GM18867 (cell line): ENCODE measurements at regions not wholly inside any gene's neighbourhood (a gene's known extent, or its start where the extent isn't known, plus 50 kb on each side); places are given as distances from the start of the nearest gene placed in this dataset.
"Not testable (repeated sequence)": the region's sequence is repeated elsewhere in the genome, so short reads cannot be mapped to it uniquely, and the experiment has no call there.

Experiments
- ATAC-seq: cut with Tn5 transposase; IDR thresholded peaks from one replicate; pipeline ENCODE4 v1.9.1; 2021; ENCODE audit warnings: mild to moderate bottlenecking, moderate library complexity; ENCODE audit not compliant: unreplicated experiment

DNA sequence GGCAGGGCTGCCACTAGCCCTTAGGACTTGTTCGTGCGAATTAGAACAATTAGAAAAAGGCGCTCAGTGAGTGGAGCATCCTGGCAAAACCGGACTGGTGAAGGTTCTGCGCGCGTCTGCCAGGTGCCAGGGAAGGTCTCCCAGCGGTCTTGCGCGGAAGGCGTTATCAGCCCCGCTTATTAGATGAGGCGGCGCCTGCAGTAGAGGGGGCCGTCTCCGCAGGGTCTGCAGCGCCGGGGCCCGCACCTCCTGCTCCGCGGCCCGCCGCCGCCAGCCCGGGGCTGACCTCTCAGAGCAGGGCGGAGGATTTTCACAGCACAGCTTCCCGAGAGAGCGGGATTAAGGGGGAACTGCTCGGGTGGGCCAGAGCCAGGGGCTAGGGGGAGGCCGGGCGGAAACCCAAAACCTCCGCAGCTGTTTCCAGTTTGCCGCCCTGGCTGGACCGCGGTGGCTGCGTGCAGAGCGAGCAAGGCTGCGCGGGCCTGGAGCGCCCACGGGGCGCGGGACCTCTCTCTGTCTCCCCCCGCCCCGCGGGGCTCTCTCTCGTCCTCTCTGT lies 155.2 kb downstream of the FOXD2 start:
- ATAC-seq: no peak

- ATAC-seq: no peak
Observed at GRCh38 chr1:47593598-47594285, 155.9 kb downstream of the FOXD2 start.

- ATAC-seq: no peak
Observed at GRCh38 chr1:47594627-47595026, 156.8 kb downstream of the FOXD2 start.

- ATAC-seq: no peak
Observed at GRCh38 chr1:47596328-47596727, 158.5 kb downstream of the FOXD2 start.

- ATAC-seq: no peak
Observed at GRCh38 chr1:47598357-47598756, 160.5 kb downstream of the FOXD2 start.

DNA sequence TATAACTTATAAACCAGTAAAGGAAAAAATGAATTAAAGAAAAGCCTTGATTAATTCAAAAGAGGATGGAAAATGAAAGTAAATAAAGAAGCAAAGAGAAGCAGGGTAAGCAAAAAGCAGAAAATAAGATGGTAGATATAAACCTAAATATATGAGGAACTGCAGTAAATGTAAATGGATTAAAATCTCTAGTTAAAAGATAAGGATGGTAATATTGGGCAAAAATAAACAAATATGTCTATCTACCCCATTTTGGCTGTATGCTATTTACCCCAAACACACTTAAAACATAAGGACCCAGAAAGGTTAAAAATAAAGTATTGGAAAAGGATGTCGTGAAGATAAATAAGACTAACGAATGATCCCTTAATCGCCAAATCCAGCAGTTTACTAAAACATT lies 161.9 kb downstream of the FOXD2 start:
- ATAC-seq: no peak

- ATAC-seq: not testable (repeated sequence)
Observed at GRCh38 chr1:47602491-47602890, 164.6 kb downstream of the FOXD2 start.

DNA sequence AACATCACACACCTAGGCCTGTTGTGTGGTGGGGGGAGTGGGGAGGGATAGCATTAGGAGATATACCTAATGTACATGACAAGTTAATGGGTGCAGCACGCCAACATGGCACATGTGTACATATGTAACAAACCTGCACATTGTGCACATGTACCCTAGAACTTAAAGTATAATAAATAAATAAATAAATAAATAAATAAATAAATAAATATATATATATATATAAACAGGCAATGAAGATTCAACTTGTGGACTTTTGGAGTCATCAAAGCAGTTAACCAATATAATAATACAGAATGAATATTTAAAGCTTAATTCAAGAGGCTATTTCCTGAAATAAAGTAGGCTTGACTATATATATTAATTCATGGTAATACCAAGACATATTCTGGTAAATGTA lies 167.0 kb downstream of the FOXD2 start:
- ATAC-seq: not testable (repeated sequence)

- ATAC-seq: no peak
Observed at GRCh38 chr1:47608296-47608875, 170.5 kb downstream of the FOXD2 start.

- no peak for ATAC-seq
Observed at GRCh38 chr1:47611992-47612391, 174.1 kb downstream of the FOXD2 start.

- no peak for ATAC-seq
Observed at GRCh38 chr1:47612819-47613218, 175.0 kb downstream of the FOXD2 start.

DNA sequence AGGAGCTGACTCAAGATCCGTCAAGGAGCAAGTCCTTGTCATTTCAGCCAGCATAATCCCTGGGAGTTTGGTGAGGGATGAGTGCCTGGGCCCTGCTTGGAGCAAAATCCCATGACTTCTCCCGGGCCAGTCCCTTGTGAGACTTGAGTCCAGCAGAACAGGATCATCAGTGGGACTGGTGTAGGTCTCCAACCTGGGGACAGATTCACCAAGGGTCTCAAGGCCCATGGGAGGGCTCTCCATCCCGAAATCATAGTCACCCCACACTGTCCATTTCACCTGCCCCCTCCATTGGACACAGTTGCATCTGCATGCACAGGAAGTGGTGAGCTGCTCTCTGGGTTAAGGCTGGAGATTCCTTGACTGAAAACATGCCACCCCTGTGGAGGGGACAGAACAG lies 178.2 kb downstream of the FOXD2 start:
- ATAC-seq: no peak

DNA sequence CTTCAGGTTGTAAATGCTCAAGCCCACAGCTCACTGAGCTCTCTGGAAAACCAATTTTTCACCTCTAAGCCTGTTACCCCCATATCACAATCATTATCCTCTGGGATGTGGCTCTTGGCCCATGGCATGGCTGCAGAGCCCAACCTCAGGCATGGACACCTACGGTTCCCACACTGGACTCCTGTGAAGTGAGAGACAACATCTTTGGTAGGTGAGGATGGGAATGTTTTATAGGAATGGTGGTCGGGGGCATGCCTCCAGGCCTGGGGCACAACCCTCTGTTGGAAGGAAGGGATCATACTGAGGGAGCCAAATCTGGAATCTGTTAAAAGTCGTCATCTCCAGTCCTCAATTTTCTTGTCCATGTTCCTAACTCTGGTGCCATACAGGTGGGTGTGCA lies 179.1 kb downstream of the FOXD2 start:
- no peak for ATAC-seq

DNA sequence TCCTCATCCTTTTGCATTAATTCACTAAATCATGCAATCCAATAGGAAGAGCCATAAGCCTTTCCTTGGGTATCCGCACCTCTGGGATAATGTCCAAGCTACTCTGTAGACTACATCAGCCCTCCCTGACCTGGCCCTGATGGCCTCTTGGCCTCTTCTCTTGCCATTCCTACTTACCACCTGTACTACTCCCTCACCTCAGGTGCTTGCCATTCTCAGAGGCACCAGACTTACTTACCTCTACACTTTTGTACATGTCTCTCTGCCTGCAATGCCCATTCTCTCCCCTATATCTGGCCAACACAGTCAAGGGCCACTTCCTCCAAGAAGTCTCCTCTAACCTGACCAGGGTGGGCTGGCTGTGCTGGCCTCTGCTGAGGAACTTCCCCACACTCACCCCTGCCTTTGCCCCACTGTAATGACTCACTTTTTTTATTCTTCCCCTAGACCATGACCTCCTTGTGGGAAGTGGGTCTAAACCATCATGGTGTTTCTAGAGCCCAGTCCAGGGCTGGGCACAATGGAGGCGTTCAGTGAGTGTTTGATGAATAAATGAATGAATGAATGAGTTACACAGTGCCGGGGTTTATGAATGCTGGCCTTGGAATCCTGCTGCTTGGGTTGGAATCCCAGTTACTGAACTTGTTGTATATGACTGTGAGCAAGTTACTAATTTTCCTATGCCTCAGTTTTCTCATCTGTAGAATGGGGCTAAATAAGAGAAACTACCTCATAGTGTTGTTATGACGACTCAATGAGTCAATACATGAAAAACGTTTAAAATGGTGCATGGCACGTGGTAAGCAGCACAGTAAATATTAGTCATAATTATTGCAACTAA lies 179.8 kb downstream of the FOXD2 start:
- no peak for ATAC-seq

DNA sequence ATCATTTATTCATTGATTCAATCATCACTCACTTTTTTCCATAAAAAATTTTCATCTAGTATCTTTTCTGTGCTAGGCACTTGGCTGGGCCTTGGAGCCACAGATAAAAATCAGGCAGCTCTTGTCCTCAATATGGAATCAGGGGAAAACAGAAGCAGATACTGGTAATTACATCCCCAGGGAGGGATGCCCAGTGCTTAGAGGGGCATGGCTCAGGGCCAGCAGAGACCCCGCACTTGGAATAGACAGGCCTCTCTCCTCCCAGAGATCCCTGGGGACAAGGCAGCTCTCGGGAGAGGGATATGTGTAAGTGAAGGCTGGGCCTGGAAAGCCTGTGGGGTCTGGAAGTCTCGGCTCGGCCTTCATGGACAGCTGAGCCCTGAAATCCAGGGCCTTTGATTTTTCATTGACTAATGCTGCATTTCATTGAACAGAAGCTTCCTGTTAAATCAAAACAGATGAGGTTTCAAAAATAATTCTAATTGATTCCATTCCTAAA lies 180.4 kb downstream of the FOXD2 start:
- ATAC-seq: no peak

DNA sequence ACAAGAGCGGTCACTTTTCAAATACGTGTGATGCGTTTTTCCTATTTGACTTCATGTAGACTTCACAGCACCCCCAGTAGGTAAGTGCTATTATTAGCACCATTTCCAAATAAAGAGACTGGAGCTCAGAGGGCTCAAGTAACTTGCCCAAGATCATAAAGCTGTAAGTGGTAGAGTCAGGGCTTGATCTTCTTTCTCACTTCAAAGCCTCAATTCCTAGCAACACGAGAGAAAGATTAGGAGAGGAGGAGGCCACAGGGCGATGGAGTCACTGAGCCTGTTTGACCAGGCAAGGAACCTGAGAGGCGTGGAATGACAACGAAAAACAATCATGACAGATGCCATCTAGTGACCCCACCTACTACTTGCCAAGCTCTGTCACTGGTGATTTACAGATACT lies 181.0 kb downstream of the FOXD2 start:
- no peak for ATAC-seq

DNA sequence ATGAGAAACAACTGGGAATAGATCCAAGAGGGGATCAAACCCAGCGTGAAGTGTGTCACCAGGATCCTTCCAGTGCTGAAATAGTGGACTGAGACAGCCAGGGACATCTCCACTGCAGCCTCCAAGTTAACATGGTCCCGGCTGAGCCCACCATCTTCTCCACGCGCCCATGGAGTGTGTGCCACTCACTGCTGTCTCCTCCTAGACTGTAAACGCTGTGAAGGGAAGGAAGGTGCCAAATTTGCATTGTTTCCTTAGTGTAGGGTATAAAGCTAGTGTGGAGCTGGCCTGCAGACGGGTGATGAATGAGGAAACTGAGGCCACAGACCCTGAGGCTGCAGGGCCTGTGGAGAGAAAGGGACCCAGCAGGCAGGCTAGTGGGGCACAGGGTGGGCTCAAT lies 183.6 kb downstream of the FOXD2 start:
- ATAC-seq: no peak

DNA sequence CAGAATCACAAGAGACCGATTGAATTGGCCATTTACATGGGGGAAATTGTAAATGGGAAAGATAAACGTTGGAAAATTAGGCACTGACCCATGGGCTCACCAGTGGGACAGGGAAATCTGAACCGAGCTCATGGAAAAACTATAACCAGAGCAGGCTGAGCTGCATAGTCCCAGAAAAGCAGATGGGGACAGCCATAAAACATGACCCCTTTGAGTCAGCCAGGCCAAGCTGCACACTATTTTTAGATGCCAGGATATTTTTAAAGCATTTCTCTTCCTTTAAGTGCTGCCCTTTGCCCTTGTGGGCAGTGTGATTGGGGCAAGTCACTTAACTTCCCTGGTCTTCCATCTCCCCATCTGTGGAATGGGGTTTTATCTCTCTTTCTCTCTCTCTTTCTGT lies 184.1 kb downstream of the FOXD2 start:
- ATAC-seq: no peak

DNA sequence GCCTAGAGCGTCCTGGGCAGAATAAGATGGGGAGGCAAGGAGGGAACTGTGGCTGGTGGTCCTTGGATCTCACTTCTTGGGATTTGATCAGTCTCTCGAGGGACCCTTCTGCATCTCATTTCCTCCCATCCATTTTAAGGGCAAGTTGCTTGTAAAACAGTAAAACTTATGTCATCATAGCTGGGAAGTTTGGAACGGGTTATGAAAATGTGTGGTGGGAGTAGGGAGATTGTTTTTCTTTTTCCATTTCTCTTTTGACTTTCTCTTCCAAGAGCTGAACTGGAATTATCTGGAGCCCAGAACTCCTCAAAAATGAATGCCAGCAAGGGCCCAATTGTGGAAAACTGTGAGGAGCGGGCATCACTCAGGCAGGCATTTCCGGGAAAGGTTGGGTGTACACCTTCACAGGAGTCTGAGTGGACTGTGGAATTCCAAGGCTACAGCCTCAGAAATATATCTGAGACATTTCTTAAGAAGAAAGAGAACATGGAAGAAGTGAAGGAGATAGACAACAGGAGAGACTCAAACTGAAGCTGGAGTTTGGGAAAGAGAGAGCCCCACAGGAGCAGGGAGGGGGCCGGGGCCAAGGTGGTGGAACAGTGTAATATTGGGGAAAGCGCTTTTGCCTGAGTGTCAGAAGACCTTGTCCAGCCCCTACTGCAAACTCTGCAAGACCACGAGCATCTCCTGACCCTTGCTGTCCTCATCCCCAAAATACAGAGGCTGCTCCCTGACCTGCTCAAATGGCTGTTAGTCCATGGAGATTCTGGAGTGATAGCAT lies 185.1 kb downstream of the FOXD2 start:
- no peak for ATAC-seq

GRCh38 chr1:47623557-47623940 lies 185.7 kb downstream of the FOXD2 start:
- no peak for ATAC-seq

DNA sequence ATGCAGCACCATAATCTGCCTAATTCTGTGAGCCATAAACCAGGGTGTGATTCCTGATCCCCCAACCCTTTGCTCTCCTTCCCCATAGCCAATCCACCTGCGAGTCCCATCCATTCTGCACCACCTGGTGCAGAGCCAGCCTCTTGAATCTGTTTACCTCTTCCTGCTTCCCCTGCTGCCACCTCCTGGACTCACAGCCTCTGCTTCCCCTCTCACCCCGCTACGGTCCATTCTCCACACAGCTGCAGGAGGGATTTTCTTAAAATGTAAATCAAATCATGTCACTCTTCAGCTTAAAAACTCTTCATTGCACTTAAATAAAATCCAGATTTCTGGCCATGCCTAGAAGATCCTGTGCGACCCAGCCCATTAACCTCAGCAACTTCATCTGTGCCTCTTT lies 186.7 kb downstream of the FOXD2 start:
- no peak for ATAC-seq
